ENCODE measurements at regions not wholly inside any gene's neighbourhood (a gene's known extent, or its start where the extent isn't known, plus 50 kb on each side); places are given as distances from the start of the nearest gene placed in this dataset.

GRCh38 chr13:50219743-50220142 lies 204.5 kb downstream of the KCNRG start:
- TF ChIP-seq CTCF (IDR thresholded peaks at IDR 0.05; ENCODE audit: low read length) (no peak), EZH2 (IDR thresholded peaks at IDR 0.05; ENCODE audit: borderline replicate concordance, low read length) (no peak)

Measured in OCI-LY1 (cell line).